Glutamatergic neuron (in vitro differentiated cells): ENCODE measurements at regions not wholly inside any gene's neighbourhood (a gene's known extent, or its start where the extent isn't known, plus 50 kb on each side); places are given as distances from the start of the nearest gene placed in this dataset.
A peak's percentile ranks its signal among the peaks of the same experiment; 100 is the strongest.

Experiments
- DNase-seq: peaks from one replicate; pipeline ENCODE4 v3.0.0; 2022
- H3K27ac Mint-ChIP-seq: one replicate; pipeline ENCODE4 v1.8.0; 2020; ENCODE audit warnings: mild to moderate bottlenecking, mixed read lengths, inconsistent platforms; ENCODE audit not compliant: unreplicated experiment
- H3K27me3 Mint-ChIP-seq: one replicate; pipeline ENCODE4 v1.8.0; 2020; ENCODE audit warnings: mild to moderate bottlenecking, moderate library complexity, mixed read lengths, inconsistent platforms; ENCODE audit not compliant: unreplicated experiment
- H3K36me3 Mint-ChIP-seq: one replicate; pipeline ENCODE4 v1.8.0; 2020; ENCODE audit warnings: mild to moderate bottlenecking, mixed read lengths, inconsistent platforms; ENCODE audit not compliant: unreplicated experiment
- H3K4me1 Mint-ChIP-seq: one replicate; pipeline ENCODE4 v1.8.0; 2020; ENCODE audit warnings: mild to moderate bottlenecking, low read depth, mixed read lengths, inconsistent platforms; ENCODE audit not compliant: unreplicated experiment
- H3K4me3 Mint-ChIP-seq: one replicate; pipeline ENCODE4 v1.8.0; 2020; ENCODE audit warnings: mild to moderate bottlenecking, mixed read lengths, inconsistent platforms; ENCODE audit not compliant: unreplicated experiment
- H3K9me3 Mint-ChIP-seq: one replicate; pipeline ENCODE4 v1.8.0; 2020; ENCODE audit warnings: mild to moderate bottlenecking, moderate library complexity, mixed read lengths, inconsistent platforms; ENCODE audit not compliant: unreplicated experiment
- CTCF ChIP-seq: fragments of 200-600 bp; sonication (generic); IDR thresholded peaks from one replicate; pipeline ENCODE4 v1.5.0; 2021; ENCODE audit not compliant: partially characterized antibody, unreplicated experiment

- DNase-seq = no peak
- no peaks in the 10 kb centered on the region for H3K36me3 Mint-ChIP-seq
- H3K4me3 Mint-ChIP-seq = no peak overlapping the region
- no peaks in the 10 kb centered on the region for H3K4me1 Mint-ChIP-seq
- no peaks in the 10 kb centered on the region for H3K9me3 Mint-ChIP-seq
- TF ChIP-seq CTCF = no peak
- H3K27ac Mint-ChIP-seq = no peak overlapping the region
- no peaks in the 10 kb centered on the region for H3K27me3 Mint-ChIP-seq
Measured at GRCh38 chr2:22360735-22361374, 1024.1 kb upstream of the KLHL29 start.

GRCh38 chr2:22361571-22361970, 1023.4 kb upstream of the KLHL29 start:
- no peak for TF ChIP-seq CTCF
- Mint-ChIP-seq H3K27me3 (no peaks in the 10 kb centered on the region), H3K36me3 (no peaks in the 10 kb centered on the region), H3K4me3 (no peak overlapping the region), H3K27ac (no peak overlapping the region), H3K4me1 (no peaks in the 10 kb centered on the region), H3K9me3 (no peaks in the 10 kb centered on the region)
- DNase-seq = no peak

DNA sequence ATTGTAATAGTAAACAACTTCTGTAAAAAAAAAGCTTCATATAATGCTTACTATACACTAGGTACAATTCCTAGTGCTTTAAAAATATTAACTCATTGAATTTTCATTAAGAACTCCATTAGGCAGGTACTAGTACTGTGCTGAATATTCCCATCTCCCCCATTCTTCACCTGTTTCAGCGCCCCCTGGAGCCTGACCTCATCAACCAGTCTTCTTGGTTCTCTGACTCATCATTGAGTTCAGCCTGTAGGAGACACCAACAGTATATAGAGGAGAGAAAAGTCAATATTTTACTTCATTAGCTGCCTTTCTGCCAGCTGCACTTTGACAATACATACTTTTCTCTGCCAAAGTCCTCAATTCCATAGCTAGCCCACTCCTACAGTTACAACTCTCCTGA, 1009.9 kb upstream of the KLHL29 start:
- no peak overlapping the region for H3K4me3 Mint-ChIP-seq
- peak; percentile 30 for TF ChIP-seq CTCF
- H3K4me1 Mint-ChIP-seq = peaks cover 27% of the 10 kb centered on the region
- no peaks in the 10 kb centered on the region for H3K36me3 Mint-ChIP-seq
- DNase-seq = peak; percentile 72
- no peaks in the 10 kb centered on the region for H3K27me3 Mint-ChIP-seq
- H3K27ac Mint-ChIP-seq = no peak overlapping the region
- no peaks in the 10 kb centered on the region for H3K9me3 Mint-ChIP-seq

- peak overlapping the region; percentile 13 for H3K27ac Mint-ChIP-seq
- peaks cover 1% of the 10 kb centered on the region for H3K9me3 Mint-ChIP-seq
- no peaks in the 10 kb centered on the region for H3K27me3 Mint-ChIP-seq
- H3K4me1 Mint-ChIP-seq = peaks cover 37% of the 10 kb centered on the region
- DNase-seq = no peak
- peak overlapping the region; percentile 26 for H3K4me3 Mint-ChIP-seq
- TF ChIP-seq CTCF = no peak
- H3K36me3 Mint-ChIP-seq = no peaks in the 10 kb centered on the region
Measured at GRCh38 chr2:22377268-22377667, 1007.7 kb upstream of the KLHL29 start.

DNA sequence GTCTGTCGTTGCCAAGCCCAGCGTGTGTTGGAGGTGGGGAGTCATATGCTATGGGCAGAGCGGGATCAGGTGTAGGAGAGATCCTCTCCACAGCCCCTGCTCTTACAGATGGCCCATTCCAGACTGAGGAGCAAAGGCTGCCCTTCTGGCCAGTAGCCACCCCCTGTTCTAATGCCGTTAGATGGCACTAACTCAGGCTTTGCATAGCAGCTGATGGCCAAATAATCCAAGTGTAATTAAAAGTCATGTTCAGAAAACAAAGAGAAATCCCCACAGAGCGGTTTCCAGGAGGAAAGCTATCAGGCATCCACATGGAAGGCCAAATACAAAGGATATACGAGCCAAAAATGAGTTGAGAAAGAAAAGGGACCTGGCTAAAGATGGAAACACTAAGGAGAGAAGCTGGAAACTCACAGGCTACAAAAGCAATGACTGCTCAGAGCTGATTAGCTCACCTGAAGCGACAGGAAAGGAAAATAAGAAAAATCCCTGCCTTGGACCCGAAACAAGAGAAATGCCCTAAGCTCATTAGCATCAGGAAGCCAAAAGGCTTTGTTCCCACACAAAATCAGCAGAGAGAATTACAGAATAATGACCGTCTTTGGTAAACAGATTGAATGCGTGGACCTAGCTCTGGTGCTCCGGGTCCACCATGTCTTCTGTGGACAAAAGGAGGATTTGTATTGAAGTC, 1002.4 kb upstream of the KLHL29 start:
- peak; percentile 41 for DNase-seq
- no peaks in the 10 kb centered on the region for H3K36me3 Mint-ChIP-seq
- no peaks in the 10 kb centered on the region for H3K27me3 Mint-ChIP-seq
- TF ChIP-seq CTCF = no peak
- peaks cover 3% of the 10 kb centered on the region for H3K9me3 Mint-ChIP-seq
- H3K27ac Mint-ChIP-seq = peak overlapping the region; percentile 83
- peaks cover 18% of the 10 kb centered on the region for H3K4me1 Mint-ChIP-seq
- H3K4me3 Mint-ChIP-seq = peak overlapping the region; percentile 66
